ENCODE measurements at regions not wholly inside any gene's neighbourhood (a gene's known extent, or its start where the extent isn't known, plus 50 kb on each side); places are given as distances from the start of the nearest gene placed in this dataset.

DNA sequence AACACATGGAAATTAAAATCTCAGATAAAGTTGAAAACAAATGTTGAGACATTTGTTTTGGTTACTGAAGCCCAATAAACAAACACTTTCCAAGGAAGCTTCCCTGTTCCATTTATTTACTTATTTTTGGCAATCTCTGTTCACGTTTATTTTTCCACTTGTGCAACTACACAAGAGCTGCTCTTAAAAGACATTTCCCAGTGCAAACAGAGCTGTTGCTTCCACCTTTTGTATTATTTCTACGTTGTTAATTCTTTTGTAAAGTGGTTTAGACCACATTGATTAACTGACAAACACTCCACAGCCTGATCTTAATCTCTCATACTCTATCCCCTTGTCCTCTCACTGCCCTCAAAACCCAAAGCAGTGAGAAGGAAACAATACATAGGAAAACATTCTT is 757.6 kb downstream of the LIG4 start:
- Histone ChIP-seq H3K4me2 (ENCODE audit: low read depth, low read length, poor library complexity, severe bottlenecking) (no peak overlapping the region), H4K20me1 (ENCODE audit: insufficient read depth, low read length, poor library complexity, severe bottlenecking) (no peaks in the 10 kb centered on the region), H3K9me3 (ENCODE audit: insufficient read depth, low read depth, low read length) (no peaks in the 10 kb centered on the region; the same call in 1 of the 2 replicates), H3K4me3 (ENCODE audit: low read length, poor library complexity, severe bottlenecking) (no peak overlapping the region), H3K4me1 (ENCODE audit: insufficient read depth, low read length, poor library complexity, severe bottlenecking) (no peaks in the 10 kb centered on the region), H3K9ac (ENCODE audit: low read depth, low read length, poor library complexity, severe bottlenecking) (no peak overlapping the region), H2AFZ (ENCODE audit: low read length) (no peak overlapping the region), H3K79me2 (ENCODE audit: insufficient read depth, low read length) (no peaks in the 10 kb centered on the region), H3K36me3 (ENCODE audit: insufficient read depth, low read length) (no peaks in the 10 kb centered on the region), H3F3A (ENCODE audit: low read depth) (no peaks in the 10 kb centered on the region), H3K27me3 (ENCODE audit: insufficient read depth, low read length, poor library complexity, severe bottlenecking) (no peaks in the 10 kb centered on the region), H3K9me2 (replicated peaks; ENCODE audit: low read depth, low read length) (no peaks in the 10 kb centered on the region)
- TF ChIP-seq EZH2phosphoT487 (IDR thresholded peaks at IDR 0.05; ENCODE audit: borderline replicate concordance), result no peak

GRCh38 chr13:107456431-107456830 is 758.9 kb downstream of the LIG4 start:
- Histone ChIP-seq H3K9me3 (ENCODE audit: insufficient read depth, low read depth, low read length) (no peaks in the 10 kb centered on the region; the same call in 1 of the 2 replicates), H4K20me1 (ENCODE audit: insufficient read depth, low read length, poor library complexity, severe bottlenecking) (no peaks in the 10 kb centered on the region), H3K4me3 (ENCODE audit: low read length, poor library complexity, severe bottlenecking) (no peak overlapping the region), H2AFZ (ENCODE audit: low read length) (no peak overlapping the region), H3K4me2 (ENCODE audit: low read depth, low read length, poor library complexity, severe bottlenecking) (no peak overlapping the region), H3K9ac (ENCODE audit: low read depth, low read length, poor library complexity, severe bottlenecking) (no peak overlapping the region), H3K9me2 (replicated peaks; ENCODE audit: low read depth, low read length) (no peaks in the 10 kb centered on the region), H3K36me3 (ENCODE audit: insufficient read depth, low read length) (no peaks in the 10 kb centered on the region), H3K4me1 (ENCODE audit: insufficient read depth, low read length, poor library complexity, severe bottlenecking) (no peaks in the 10 kb centered on the region), H3K79me2 (ENCODE audit: insufficient read depth, low read length) (no peaks in the 10 kb centered on the region), H3F3A (ENCODE audit: low read depth) (no peaks in the 10 kb centered on the region), H3K27me3 (ENCODE audit: insufficient read depth, low read length, poor library complexity, severe bottlenecking) (no peaks in the 10 kb centered on the region)
- TF ChIP-seq CTCF (conservative IDR thresholded peaks at IDR 0.05; ENCODE audit: low read length) (no peak), EZH2phosphoT487 (IDR thresholded peaks at IDR 0.05; ENCODE audit: borderline replicate concordance) (no peak)

DNA sequence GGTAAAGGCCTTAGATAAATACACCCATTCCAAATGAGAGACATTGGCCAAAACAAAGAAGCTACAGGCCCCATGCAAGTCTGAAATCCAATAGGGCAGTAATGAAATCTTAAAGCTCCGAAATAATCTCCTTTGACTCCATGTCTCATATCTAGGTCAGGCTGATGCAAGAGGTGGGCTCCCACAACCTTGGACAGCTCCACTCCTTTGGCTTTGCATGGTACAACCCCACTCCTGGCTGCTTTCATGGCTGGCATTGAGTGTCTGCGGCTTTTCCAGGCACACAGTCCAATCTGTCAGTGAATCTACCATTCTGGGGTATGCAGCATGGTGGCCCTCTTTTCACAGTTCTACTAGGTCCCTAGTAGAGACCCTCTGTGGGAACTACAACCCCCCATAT is 762.5 kb downstream of the LIG4 start:
- no peaks in the 10 kb centered on the region; the same call in 1 of the 2 replicates for H3K9me3 ChIP-seq (ENCODE audit: insufficient read depth, low read depth, low read length)

More for the DNA sequence above, 762.5 kb downstream of the LIG4 start:
- Histone ChIP-seq H4K20me1 (ENCODE audit: insufficient read depth, low read length, poor library complexity, severe bottlenecking) (no peaks in the 10 kb centered on the region), H3K9ac (ENCODE audit: low read depth, low read length, poor library complexity, severe bottlenecking) (no peak overlapping the region), H3K4me3 (ENCODE audit: low read length, poor library complexity, severe bottlenecking) (no peak overlapping the region), H3K36me3 (ENCODE audit: insufficient read depth, low read length) (no peaks in the 10 kb centered on the region), H3K9me2 (replicated peaks; ENCODE audit: low read depth, low read length) (no peaks in the 10 kb centered on the region), H3K79me2 (ENCODE audit: insufficient read depth, low read length) (no peaks in the 10 kb centered on the region), H3K27me3 (ENCODE audit: insufficient read depth, low read length, poor library complexity, severe bottlenecking) (no peaks in the 10 kb centered on the region), H3K4me2 (ENCODE audit: low read depth, low read length, poor library complexity, severe bottlenecking) (no peak overlapping the region), H3F3A (ENCODE audit: low read depth) (no peaks in the 10 kb centered on the region), H3K4me1 (ENCODE audit: insufficient read depth, low read length, poor library complexity, severe bottlenecking) (no peaks in the 10 kb centered on the region), H2AFZ (ENCODE audit: low read length) (no peak overlapping the region)
- TF ChIP-seq EZH2phosphoT487 (IDR thresholded peaks at IDR 0.05; ENCODE audit: borderline replicate concordance), result no peak
- TF ChIP-seq CTCF (conservative IDR thresholded peaks at IDR 0.05; ENCODE audit: low read length), result no peak
